NOMO-1 treated with dmso at 0.1 percent for 144 hours (cell line): ENCODE measurements at regions not wholly inside any gene's neighbourhood (a gene's known extent, or its start where the extent isn't known, plus 50 kb on each side); places are given as distances from the start of the nearest gene placed in this dataset.

ENCODE experiments used
- DNase-seq: peaks from one replicate; lab custom pipeline; 2025; ENCODE audit not compliant: unreplicated experiment; lab: John Stamatoyannopoulos, UW

DNA sequence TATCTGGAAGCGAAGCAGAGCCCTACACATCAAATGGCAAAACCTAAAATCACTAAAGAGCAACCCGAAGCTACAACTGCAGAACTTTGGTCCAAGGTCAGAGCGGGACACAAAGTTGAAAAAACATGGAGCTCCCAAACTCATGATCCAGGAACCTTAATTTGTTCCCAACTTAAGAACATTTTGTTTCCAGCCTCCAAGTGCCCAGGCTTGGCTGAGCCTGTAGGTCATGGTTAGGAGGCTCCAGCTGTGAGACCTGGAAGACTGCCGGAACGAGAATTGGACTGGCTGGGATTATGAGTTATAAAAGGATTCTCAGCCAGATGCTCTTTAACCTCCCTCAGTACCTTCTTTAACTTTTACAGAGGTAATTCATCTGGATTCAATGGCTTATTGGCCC is 349.1 kb upstream of the DDX53 start:
- DNase-seq: no peak

DNA sequence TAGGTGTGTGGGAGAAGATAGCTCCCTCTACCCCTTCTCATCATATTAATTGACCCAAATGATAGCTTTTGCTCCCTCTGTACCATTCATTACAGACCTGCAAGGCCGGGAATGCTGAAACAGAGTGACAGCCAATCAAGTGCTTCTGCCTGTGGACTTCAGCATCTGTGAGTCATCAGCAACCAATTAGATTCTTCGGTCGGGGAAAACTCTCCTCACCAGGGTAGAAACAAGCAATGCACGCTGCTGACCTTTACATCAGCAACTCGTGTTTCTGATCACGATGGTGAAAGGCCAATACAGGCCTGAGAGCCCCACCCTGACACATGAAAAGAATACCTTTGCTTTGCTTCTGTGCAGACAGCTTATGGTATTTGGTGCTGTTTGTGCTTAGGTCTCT is 347.2 kb upstream of the DDX53 start:
- no peak for DNase-seq

DNA sequence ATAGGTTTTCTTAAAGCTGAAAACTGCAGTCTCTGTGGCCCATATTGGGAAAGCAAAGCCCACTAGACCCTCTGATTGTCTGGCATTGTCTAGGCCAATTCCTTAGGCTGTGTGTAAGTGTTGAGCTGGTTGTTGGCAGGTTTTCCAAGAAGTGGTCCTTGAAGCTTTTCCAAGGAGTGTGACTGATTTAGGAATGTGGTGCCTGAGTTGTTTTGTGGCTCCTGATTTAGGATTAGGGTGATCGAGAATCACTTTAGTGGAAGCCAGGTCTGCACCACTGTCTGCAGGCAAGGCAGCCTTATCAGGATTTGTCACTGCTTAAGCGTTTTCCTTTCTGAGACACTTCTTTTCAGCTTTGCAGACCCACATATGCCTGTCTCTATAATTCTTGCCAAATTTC is 339.0 kb upstream of the DDX53 start:
- DNase-seq: no peak

DNA sequence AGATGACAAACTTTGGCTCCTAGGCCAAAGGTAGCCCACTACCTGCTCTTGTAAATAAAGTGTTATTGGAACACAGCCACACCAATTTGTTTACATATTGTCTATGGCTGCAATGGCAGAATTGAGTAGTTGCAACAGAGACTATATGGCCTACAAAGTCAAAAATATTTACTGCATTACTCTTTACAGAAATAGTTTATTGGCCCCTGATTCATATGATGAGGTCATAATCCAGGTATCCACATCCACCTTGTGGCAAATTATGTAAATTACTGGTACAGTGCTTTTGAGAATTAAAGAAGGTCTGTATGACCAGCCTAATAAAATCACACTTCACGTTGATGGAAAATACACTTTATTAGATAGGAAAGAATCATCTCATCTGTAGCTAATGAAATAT is 337.0 kb upstream of the DDX53 start:
- no peak for DNase-seq

DNA sequence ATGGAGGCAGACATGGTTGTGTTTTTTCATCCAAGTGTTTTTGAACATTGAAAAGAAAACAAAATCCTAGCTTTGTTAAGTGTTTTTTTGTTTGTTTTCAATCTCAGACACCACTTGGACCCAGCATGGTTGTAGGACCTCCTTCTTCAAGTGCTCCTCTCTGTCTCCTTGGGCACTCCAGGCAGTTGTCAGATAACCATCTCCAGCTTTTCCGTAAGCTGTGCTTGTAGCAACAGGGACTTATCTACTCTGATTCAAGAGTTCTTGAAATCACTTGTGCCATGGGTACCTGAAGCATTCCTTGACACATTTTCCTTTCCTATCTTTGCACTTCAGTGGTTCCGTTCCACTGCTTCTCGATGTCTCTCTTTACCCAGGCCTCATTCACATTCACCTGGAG is 334.9 kb upstream of the DDX53 start:
- DNase-seq: no peak

DNA sequence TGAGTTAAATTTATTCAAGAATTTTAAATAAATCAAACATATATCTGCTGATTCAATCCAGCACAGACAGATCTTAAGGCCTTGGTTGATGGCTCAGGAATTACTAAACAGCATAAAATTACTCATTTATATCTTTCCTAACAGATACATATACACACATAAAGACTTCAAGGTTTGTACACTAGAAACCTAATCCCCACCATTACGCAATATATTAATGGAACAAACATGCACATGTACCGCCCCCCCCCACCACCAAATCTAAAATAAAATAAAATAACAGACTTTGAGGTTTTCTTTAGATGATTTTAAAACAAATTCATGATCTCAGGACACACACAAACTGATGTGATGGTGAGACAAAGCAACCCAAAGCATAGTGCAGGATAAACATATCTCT is 333.9 kb upstream of the DDX53 start:
- no peak for DNase-seq

DNA sequence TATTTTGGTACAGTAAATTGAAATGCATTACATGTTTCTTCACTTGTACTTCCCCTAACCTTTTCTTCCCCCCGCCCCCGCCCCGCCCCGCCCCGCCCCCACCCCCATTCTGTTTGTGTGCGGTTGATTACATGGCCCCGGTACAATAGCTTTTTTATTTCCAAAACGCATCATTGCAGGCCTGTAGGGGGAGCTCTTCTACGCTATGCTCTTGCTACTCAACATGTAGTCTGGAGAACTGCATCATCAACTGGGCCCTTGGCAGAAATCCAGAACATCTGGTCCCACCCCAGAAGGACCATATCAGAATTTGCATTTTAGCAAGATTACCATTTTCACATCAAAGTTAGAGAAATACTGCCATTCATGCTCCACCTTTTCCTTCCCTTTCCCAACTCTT is 333.3 kb upstream of the DDX53 start:
- no peak for DNase-seq

DNA sequence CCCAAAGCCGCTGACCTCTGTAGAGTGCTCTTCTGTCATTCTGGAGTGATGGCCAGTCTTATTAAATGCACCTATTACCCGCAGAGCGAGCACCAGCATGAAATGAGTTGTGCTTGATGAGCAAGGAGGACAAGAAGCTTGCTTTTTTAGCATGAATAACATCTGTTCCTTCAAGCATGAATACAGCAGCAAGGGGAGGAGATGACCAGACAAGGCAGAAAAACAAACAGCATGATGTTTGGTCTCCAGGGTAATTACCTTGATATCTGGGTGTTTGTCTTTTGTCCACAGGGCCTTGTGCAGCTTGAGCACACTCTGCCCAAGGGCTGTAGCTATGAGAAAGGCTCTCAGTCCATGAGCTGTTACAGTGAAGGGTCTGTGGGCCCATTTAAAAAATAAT is 324.8 kb upstream of the DDX53 start:
- no peak for DNase-seq

DNA sequence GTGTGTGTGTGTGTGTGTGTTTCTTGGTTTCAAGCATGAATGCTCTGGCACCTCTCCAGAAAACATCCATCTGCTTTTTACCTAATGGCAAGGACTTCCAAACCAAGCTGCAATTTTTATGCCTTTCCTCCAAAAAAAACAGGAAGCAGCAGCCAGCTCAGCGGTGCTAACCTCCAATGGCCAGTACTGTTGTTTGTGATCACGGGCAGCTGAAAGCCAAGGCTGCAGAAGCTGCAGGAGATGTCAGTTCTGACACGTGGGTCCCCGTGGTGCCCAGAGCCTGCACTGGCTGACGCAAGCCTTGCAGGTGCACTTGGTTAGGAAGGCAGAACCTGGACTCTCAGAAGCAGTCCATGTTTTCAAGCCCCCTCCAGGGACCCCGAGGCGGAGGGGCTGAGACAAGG is 313.6 kb upstream of the DDX53 start:
- DNase-seq: no peak

DNA sequence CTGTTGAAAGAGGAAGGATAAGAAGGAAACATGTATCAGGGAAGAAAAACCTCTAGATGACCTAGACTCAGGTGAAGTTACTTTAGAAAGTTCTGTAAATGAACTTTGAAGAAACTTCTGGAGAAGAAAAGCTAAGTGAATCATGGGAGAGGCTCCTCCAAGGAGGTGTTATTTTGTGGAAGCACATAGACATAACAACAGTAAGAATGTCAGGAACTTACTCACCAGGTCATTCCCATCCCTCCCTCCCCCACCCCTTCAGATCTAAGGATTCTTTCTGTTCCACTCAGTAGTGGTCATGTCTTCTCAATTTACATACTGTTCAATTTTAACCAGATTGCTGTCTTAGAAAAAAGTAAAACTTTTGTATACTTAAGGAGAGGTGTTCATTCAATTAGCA is 310.5 kb upstream of the DDX53 start:
- no peak for DNase-seq

DNA sequence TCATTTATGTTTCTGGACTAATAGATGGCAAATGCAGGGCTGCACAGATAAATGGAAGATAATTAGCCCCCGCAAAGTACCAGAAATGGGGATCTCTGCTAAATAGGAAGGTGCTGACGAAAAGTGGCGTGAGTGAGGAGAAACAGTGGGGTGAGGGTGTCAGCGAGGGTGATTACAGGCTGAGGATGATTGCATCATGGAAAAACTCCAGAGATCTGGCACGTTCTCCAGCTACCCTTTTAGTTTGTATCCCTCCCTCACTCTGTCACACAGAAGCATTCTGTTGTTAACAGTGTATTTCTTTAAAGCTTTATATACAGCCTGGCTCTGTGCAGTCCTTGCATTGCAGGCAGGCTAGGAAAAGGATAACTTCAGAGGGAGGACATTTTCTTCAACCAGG is 309.6 kb upstream of the DDX53 start:
- no peak for DNase-seq

DNA sequence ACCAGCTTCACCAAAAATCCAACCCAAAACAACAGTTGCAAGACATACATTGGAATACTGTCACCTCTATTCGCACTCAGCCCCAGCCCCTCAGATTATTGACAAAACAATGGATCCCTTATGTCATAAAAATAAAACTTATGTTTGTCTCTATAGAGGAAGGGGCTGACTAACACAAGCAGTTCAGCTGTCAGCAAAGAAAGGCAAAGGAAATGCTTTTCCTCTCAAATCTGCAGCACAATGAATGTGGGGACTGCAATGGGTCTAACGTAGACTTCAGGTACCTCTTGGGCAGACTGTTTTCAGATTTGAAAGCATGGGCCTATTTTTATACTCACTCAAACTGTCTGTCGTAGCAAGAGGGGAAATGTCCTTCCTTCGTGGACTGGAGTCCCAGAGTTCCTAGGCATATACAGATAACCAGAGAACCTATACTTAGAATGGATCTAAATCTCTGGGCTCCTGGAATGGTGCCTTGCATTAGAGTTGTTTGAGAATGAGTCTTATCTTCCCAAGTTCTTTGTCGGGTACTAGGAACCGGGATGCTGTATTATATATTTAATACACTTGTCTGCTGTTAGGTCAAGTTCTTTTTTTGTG is 307.7 kb upstream of the DDX53 start:
- DNase-seq: no peak

DNA sequence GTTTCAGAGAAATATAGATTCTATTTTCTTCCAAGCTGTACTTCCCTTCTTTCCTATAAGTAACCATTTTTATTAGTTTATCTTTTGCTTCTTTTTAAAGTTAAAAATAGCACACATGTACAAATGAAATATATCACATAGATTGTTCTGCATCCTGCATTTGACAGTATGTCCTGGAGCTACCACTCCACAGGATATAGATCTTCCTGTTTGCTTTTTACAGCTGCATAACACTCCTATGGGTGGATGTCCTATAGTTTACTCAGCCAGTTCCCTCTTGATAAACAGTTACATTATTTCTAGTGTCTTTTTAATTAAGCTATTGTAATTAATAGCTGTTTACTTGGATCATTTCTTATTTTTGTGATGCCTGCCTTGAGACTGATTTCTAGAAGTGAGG is 301.6 kb upstream of the DDX53 start:
- DNase-seq: no peak

DNA sequence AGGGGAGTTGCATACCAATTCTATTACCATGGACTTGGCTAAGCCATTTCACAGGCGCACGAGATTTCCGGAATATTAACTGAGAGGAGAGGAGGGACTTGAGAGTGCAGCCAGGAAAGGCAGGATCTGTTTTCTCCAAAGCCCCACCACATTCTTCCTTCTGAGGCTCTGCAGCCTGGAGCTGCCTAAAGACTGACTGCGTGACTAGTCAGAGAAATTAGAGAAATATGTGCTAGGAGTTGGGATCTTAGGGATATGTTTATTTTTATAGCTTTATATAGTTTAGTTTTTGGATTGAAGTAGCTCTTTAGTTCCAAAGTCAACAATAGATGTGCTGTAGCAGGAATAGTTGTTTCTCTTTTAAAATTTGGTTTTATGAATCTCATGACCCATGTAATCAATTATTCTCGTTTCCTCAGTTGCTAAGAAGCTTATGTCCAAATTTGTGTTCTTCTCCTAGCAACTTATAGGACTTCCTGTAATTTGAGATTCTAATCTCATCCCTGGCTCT is 300.1 kb upstream of the DDX53 start:
- no peak for DNase-seq

DNA sequence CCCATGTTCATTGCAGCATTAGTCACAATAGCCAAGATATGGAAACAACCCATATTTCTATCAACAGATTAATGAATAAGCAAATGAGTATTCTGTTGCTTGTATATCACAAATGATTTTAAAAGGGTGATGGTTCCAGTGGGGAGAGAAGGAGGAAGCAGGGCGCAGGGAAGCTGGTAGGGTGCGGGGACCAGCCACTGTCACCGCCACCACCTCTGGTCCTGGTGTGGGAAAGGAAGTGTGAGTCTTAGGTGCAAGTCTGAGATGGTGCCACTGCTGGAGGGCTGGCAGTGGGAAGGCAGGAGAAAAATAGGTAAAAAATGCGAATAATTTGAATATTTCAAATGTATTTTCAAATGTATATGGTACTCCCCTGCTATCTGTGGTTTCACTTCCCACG is 286.8 kb upstream of the DDX53 start:
- DNase-seq: no peak

DNA sequence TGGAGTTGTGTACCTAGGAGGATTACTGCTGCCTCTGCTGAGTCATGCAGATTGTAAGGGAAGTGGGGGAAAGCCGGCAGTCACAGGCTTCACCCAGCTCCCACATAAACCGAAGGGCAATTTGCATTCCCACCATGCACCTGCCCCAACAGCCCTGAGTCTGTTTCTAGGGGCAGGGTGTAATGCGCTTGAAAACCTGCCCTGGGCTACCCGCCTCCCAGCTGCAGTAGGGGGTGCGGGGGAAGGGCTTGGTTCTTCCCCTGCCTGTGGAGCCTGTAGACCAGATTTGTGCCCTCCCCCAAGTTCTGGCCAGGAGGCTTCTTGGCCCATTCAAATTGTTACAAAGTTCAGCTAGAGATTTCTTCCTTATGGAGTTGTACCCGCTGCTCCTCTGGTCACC is 269.2 kb upstream of the DDX53 start:
- DNase-seq: no peak

DNA sequence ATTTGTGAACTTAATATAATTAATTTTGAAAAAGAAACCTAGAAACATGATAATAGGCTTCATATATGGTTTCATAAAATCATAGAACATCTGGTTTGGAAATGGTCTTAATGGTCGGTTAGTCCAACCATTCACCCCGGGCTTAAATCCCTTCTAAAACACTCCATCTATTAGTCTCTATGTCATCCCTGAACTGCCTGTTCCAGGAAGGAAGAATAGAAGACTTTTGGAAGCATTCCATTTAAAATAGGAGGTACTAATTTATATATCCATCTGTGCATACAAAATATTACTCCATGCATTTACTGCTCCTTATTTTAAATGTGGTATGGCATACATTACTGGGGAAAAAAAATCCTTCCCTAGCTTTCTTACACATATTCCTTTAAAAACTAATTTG is 262.2 kb upstream of the DDX53 start:
- no peak for DNase-seq

DNA sequence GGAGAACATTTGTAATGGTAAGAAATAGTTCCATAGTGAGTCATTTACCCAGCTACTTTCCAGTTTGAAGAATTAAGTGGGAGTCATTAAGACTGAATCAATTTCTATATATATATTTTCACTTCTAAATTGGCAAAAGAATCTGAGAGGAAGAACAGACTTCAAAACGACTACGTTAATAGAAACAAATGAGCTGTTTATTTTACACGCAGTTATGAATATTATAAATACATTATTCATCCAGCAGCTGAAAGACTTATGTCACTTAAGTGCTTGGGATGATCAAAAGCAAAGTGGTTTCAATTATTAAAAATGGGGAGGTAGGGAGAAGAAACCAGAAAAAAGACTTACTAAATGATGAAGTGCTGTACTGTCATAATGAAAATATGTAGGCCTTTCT is 260.5 kb upstream of the DDX53 start:
- no peak for DNase-seq

DNA sequence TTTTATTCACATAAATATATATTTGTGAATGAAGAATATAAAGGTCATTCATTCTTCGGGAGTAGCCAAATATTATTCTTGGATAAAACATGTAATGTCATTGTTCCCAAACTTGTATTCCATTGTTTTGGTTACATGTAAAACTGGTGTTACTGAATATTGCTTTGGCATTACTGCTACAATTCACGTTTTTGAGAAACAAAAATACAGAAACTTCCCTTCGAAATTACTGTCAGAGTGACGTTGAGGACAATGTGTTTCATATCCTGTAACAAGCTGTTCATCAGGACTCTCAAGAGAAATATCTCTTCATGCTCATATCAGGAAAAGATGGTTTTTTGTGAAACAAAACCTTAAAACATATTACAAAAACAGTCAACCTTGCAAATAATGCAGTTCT is 258.9 kb upstream of the DDX53 start:
- no peak for DNase-seq

DNA sequence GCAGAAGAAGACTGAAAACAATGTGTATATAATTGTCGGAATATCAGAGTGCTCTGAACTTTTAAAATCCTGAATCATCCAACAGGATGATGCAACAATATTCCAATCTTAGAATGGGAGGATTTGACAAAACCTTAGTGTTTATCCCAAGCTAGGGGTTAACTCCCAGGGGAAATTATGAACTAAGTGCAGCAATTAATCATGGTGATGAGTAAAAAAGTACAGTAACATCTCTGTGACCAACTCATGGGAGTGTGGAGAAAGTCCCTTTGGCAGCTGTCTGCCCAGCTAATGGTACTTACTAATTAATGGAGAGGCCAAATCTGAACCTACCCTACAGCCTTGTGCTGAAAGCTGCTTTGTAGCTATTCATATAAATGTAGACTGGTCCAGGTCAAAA is 257.6 kb upstream of the DDX53 start:
- DNase-seq: no peak

DNA sequence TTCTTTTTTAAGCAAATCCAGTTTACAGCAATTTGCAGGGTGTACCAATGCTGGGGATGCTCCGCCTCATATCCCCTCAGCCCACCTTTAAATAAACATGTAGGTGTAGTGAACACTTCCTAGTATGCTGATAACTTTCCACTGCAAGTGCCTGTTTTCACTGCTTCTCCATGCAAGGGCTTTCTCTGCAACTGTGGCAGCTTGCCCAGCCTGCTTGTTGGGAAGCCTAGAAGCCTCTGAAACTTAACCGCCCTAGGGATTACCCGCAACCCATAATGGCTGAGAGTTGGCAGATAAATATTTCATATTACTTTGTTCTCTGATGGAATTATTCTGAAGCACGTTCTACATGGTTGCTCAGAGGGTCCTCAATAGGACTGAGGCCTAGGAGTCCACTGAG is 253.7 kb upstream of the DDX53 start:
- no peak for DNase-seq

DNA sequence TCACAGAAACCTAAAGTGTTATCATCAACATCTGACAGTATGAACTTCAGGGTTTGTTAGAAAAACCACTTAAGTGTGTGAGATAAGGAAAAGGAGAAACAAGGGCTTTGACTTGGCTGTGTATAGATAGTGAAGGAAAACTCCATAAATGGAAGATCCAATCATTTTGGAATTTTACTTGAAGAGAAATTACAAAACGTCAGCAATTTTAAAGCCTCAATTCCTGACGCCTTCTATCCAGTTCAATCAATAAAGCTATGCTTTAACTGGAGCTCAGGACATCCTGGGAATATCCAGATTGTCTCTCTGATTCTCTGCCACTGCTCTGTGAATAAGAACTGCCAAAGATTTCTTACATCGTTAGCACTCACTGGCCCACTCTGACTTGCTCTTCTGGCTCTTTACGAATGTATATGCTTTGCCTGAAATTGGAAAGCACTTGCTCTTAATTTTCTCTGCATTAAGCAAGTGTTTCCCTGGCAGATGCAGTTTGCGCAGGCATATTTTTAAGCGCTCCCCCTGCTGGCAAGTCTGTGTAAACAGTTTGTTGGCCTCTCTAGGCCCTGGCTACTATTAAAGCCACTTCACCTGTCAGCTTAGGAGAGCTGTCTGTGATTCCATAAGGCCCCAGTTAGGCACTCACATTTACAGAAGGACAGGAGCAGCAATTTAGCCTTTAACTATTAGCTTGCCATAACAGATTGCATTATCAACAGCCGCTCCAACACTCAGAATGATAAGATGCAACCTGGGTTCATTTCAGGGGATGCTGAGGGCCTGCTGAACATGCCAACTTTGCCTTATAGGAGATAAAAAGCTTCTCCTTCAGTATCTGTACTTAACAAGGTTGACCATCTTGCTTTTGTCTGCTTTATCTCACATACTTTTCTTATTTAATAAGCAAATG is 251.4 kb upstream of the DDX53 start:
- peak; percentile 4 for DNase-seq
